AG08395 (cell line): ENCODE measurements at regions not wholly inside any gene's neighbourhood (a gene's known extent, or its start where the extent isn't known, plus 50 kb on each side); places are given as distances from the start of the nearest gene placed in this dataset.

Experiments used
- DNase-seq: peaks from one replicate; pipeline ENCODE4 v3.0.0; 2012; ENCODE audit warnings: mixed read lengths, low spot score

GRCh38 chr4:189376901-189377300, 563.8 kb upstream of the FRG1 start:
- DNase-seq = no peak

GRCh38 chr4:189377569-189377968, 563.1 kb upstream of the FRG1 start:
- no peak for DNase-seq

GRCh38 chr4:189385098-189385497, 555.6 kb upstream of the FRG1 start:
- no peak for DNase-seq

GRCh38 chr4:189385579-189385978, 555.1 kb upstream of the FRG1 start:
- DNase-seq = no peak

GRCh38 chr4:189396435-189396834, 544.2 kb upstream of the FRG1 start:
- DNase-seq = no peak

- no peak for DNase-seq
Measured at GRCh38 chr4:189404271-189404670, 536.4 kb upstream of the FRG1 start.

- no peak for DNase-seq
Measured at GRCh38 chr4:189409158-189409557, 531.5 kb upstream of the FRG1 start.

GRCh38 chr4:189414021-189414420, 526.7 kb upstream of the FRG1 start:
- DNase-seq = no peak

GRCh38 chr4:189420572-189420971, 520.1 kb upstream of the FRG1 start:
- no peak for DNase-seq

- no peak for DNase-seq
Measured at GRCh38 chr4:189436207-189436606, 504.5 kb upstream of the FRG1 start.

- DNase-seq = no peak
Measured at GRCh38 chr4:189440716-189441115, 500.0 kb upstream of the FRG1 start.

GRCh38 chr4:189443341-189443740, 497.3 kb upstream of the FRG1 start:
- DNase-seq = no peak

- no peak for DNase-seq
Measured at GRCh38 chr4:189445613-189446012, 495.1 kb upstream of the FRG1 start.

GRCh38 chr4:189463734-189464133, 476.9 kb upstream of the FRG1 start:
- DNase-seq = no peak

- DNase-seq = no peak
Measured at GRCh38 chr4:189494407-189494806, 446.3 kb upstream of the FRG1 start.

GRCh38 chr4:189497516-189497915, 443.2 kb upstream of the FRG1 start:
- no peak for DNase-seq

- no peak for DNase-seq
Measured at GRCh38 chr4:189497996-189498395, 442.7 kb upstream of the FRG1 start.

GRCh38 chr4:189498457-189498856, 442.2 kb upstream of the FRG1 start:
- no peak for DNase-seq

GRCh38 chr4:189499696-189500095, 441.0 kb upstream of the FRG1 start:
- no peak for DNase-seq

GRCh38 chr4:189500970-189501369, 439.7 kb upstream of the FRG1 start:
- DNase-seq = no peak

GRCh38 chr4:189502841-189503435, 437.7 kb upstream of the FRG1 start:
- DNase-seq = no peak

- no peak for DNase-seq
Measured at GRCh38 chr4:189504220-189504619, 436.5 kb upstream of the FRG1 start.

GRCh38 chr4:189505380-189505779, 435.3 kb upstream of the FRG1 start:
- no peak for DNase-seq

GRCh38 chr4:189506080-189506479, 434.6 kb upstream of the FRG1 start:
- DNase-seq = no peak

GRCh38 chr4:189507060-189507459, 433.6 kb upstream of the FRG1 start:
- DNase-seq = no peak
